H1 (cell line): ENCODE measurements at regions not wholly inside any gene's neighbourhood (a gene's known extent, or its start where the extent isn't known, plus 50 kb on each side); places are given as distances from the start of the nearest gene placed in this dataset.
A peak's percentile ranks its signal among the peaks of the same experiment; 100 is the strongest.

Source experiments
- CTCF ChIA-PET: fragments of 300-600 bp; sonication (Branson Sonifier 250); formaldehyde crosslinking; loops from one replicate; lab custom pipeline; 2021; ENCODE audit not compliant: partially characterized antibody; lab: Charles Lee
- POLR2A ChIA-PET: fragments of 300-600 bp; sonication (Branson Sonifier 250); formaldehyde crosslinking; loops from one replicate; lab custom pipeline; 2021; ENCODE audit warnings: inconsistent platforms; ENCODE audit not compliant: partially characterized antibody; lab: Charles Lee
- DNase-seq, 2 experiments: peaks; one replicate each; pipeline versions ENCODE4 v3.0.0 to v3.0.0-alpha.2; 2010 to 2022; ENCODE audit warnings: low spot score in 2 of 2, low read depth in 1 of 2, mixed read lengths in 1 of 2
- FAIRE-seq: peaks from 2 replicates; lab custom pipeline; 2011; peaks lifted over from hg19 to GRCh38; lab: Jason Lieb, UNC
- H2AFZ ChIP-seq: 2 replicates; pipeline ENCODE4 v1.8.1; 2012; ENCODE audit warnings: low read length, inconsistent platforms
- H2AK5ac ChIP-seq: 2 replicates; pipeline ENCODE4 v1.6.1; 2013; ENCODE audit warnings: low read depth, low read length
- H2BK120ac ChIP-seq: replicated peaks from 2 replicates; pipeline ENCODE3; 2013; ENCODE audit warnings: low read depth, low read length, inconsistent platforms
- H2BK12ac ChIP-seq: 2 replicates; pipeline ENCODE4 v1.6.1; 2013; ENCODE audit warnings: low read depth, low read length
- H2BK15ac ChIP-seq: 2 replicates; pipeline ENCODE4 v1.6.1; 2013; ENCODE audit warnings: low read length
- H2BK20ac ChIP-seq: 2 replicates; pipeline ENCODE4 v1.6.1; 2013; ENCODE audit warnings: low read length
- H2BK5ac ChIP-seq: 2 replicates; pipeline ENCODE4 v1.6.1; 2013; ENCODE audit warnings: low read depth, low read length
- H3K14ac ChIP-seq: 2 replicates; pipeline ENCODE4 v1.6.1; 2013; ENCODE audit warnings: inconsistent platforms; ENCODE audit not compliant: insufficient read length
- H3K18ac ChIP-seq: 2 replicates; pipeline ENCODE4 v1.6.1; 2013; ENCODE audit warnings: low read length; ENCODE audit errors: extremely low read depth
- H3K23ac ChIP-seq: 2 replicates; pipeline ENCODE4 v1.6.1; 2013; ENCODE audit warnings: inconsistent platforms; ENCODE audit not compliant: insufficient read length
- H3K23me2 ChIP-seq: 2 replicates; pipeline ENCODE4 v1.6.1; 2013; ENCODE audit warnings: low read depth, low read length
- H3K27ac ChIP-seq: 2 replicates; pipeline ENCODE4 v1.6.1; 2011; ENCODE audit warnings: low read depth, low read length, inconsistent platforms
- H3K27me3 ChIP-seq, 4 experiments: replicated peaks in 1 of 4; 1 replicate in 1 of 4; 2 replicates in 3 of 4; pipeline versions ENCODE4 v1.6.1 to v1.8.1; 2011 to 2013; ENCODE audit warnings: low read length in 3 of 4, mild to moderate bottlenecking in 3 of 4, inconsistent platforms in 2 of 4, mixed read lengths in 2 of 4, moderate library complexity in 1 of 4; ENCODE audit not compliant: control insufficient read depth in 3 of 4, insufficient read depth in 3 of 4; ENCODE audit errors: extremely low read depth in 1 of 4
- H3K36me3 ChIP-seq, 4 experiments: 2 replicates each; pipeline versions ENCODE4 v1.6.1 to v1.8.1; 2011 to 2013; ENCODE audit warnings: mild to moderate bottlenecking in 4 of 4, low read length in 3 of 4, moderate library complexity in 2 of 4, control low read depth in 1 of 4, inconsistent platforms in 1 of 4; ENCODE audit not compliant: insufficient read depth in 4 of 4, control insufficient read depth in 2 of 4
- H3K4ac ChIP-seq: replicated peaks from 2 replicates; pipeline ENCODE3; 2013; ENCODE audit warnings: low read length, low read depth, mixed read lengths, inconsistent platforms; ENCODE audit not compliant: insufficient read length
- H3K4me1 ChIP-seq, 4 experiments: replicated peaks in 1 of 4; 1 replicate in 1 of 4; 2 replicates in 3 of 4; pipeline versions ENCODE4 v1.6.1 to v1.8.1; 2011 to 2013; ENCODE audit warnings: low read length in 3 of 4, inconsistent platforms in 2 of 4, mixed read lengths in 1 of 4; ENCODE audit not compliant: insufficient read depth in 4 of 4, control insufficient read depth in 3 of 4
- H3K4me2 ChIP-seq, 2 experiments: 2 replicates each; pipeline versions ENCODE4 v1.6.1 to v1.8.1; 2011 to 2013; ENCODE audit warnings: low read depth in 2 of 2, low read length in 2 of 2, control low read depth in 1 of 2, inconsistent platforms in 1 of 2, mild to moderate bottlenecking in 1 of 2; ENCODE audit not compliant: insufficient read depth in 1 of 2
- H3K4me3 ChIP-seq, 4 experiments: fragments of 200-600, 300-600 bp in 1 of 4; sonication (generic), shearing (Covaris generic), sonication (Bioruptor Twin) in 1 of 4; 2 replicates each; pipeline versions ENCODE4 v1.5.1 to v1.8.1; 2011 to 2016; ENCODE audit warnings: low read length in 4 of 4, low read depth in 3 of 4, control low read depth in 2 of 4, inconsistent platforms in 2 of 4, mild to moderate bottlenecking in 2 of 4, mixed read lengths in 1 of 4, moderate library complexity in 1 of 4; ENCODE audit not compliant: insufficient read depth in 2 of 4; ENCODE audit errors: extremely low read depth in 1 of 4
- H3K56ac ChIP-seq: replicated peaks from 2 replicates; pipeline ENCODE3; 2013; ENCODE audit warnings: low read depth, mild to moderate bottlenecking, mixed read lengths, low read length, inconsistent platforms; ENCODE audit not compliant: insufficient read length
- H3K79me1 ChIP-seq: 2 replicates; pipeline ENCODE4 v1.6.1; 2013; ENCODE audit warnings: low read depth, low read length, control low read depth
- H3K79me2 ChIP-seq, 2 experiments: 2 replicates each; pipeline versions ENCODE4 v1.6.1 to v1.8.1; 2012 to 2013; ENCODE audit warnings: low read length in 2 of 2, mild to moderate bottlenecking in 2 of 2, inconsistent platforms in 1 of 2; ENCODE audit not compliant: insufficient read depth in 2 of 2, control insufficient read depth in 1 of 2
- H3K9ac ChIP-seq, 4 experiments: replicated peaks in 1 of 4; 1 replicate in 1 of 4; 2 replicates in 3 of 4; pipeline versions ENCODE4 v1.6.1 to v1.8.1; 2011 to 2013; ENCODE audit warnings: low read depth in 3 of 4, low read length in 3 of 4, control low read depth in 2 of 4, mild to moderate bottlenecking in 2 of 4, moderate library complexity in 2 of 4, inconsistent platforms in 1 of 4; ENCODE audit errors: extremely low read depth in 1 of 4
- H3K9me3 ChIP-seq, 2 experiments: 2 replicates each; pipeline versions ENCODE4 v1.6.1 to v1.8.1; 2012 to 2013; ENCODE audit warnings: mild to moderate bottlenecking in 2 of 2, moderate library complexity in 2 of 2, control low read depth in 1 of 2, inconsistent platforms in 1 of 2, low read depth in 1 of 2, low read length in 1 of 2, mixed read lengths in 1 of 2; ENCODE audit not compliant: insufficient read depth in 2 of 2
- H4K20me1 ChIP-seq, 2 experiments: replicated peaks in 1 of 2; 2 replicates each; pipeline versions ENCODE3 to v1.8.1; 2011 to 2013; ENCODE audit warnings: inconsistent platforms in 2 of 2, low read length in 2 of 2, mild to moderate bottlenecking in 1 of 2; ENCODE audit not compliant: insufficient read depth in 2 of 2, control insufficient read depth in 1 of 2
- H4K5ac ChIP-seq: 2 replicates; pipeline ENCODE4 v1.6.1; 2013; ENCODE audit warnings: low read length, low read depth, mixed read lengths, inconsistent platforms; ENCODE audit not compliant: insufficient read length
- H4K8ac ChIP-seq: 2 replicates; pipeline ENCODE4 v1.8.0; 2013; ENCODE audit warnings: mild to moderate bottlenecking, moderate library complexity, low read length, inconsistent platforms; ENCODE audit not compliant: insufficient read depth; ENCODE audit errors: extremely low read depth
- H4K91ac ChIP-seq: replicated peaks from 2 replicates; pipeline ENCODE3; 2013; ENCODE audit warnings: low read length, mixed read lengths, inconsistent platforms; ENCODE audit not compliant: insufficient read length
- BACH1 ChIP-seq: IDR thresholded peaks from 2 replicates; pipeline ENCODE4 v1.6.1; 2012; ENCODE audit warnings: low read length, improper control_type of control experiment
- BRCA1 ChIP-seq: IDR thresholded peaks from 2 replicates; pipeline ENCODE4 v1.6.1; 2012; ENCODE audit warnings: low read depth, low read length, improper control_type of control experiment
- CBX5 ChIP-seq: fragments of 300-800, 300-1000 bp; sonication (generic); IDR thresholded peaks from 2 replicates; pipeline ENCODE4 v1.7.1; 2016; ENCODE audit warnings: antibody characterized with exemption, low read length, low read depth
- EGR1 ChIP-seq: IDR thresholded peaks from 2 replicates; pipeline ENCODE4 v1.6.1; 2011; ENCODE audit warnings: low read depth, low read length, borderline replicate concordance
- EP300 ChIP-seq, 2 experiments: IDR thresholded peaks; 1 replicate in 1 of 2; 2 replicates in 1 of 2; pipeline ENCODE4 v1.6.1; 2011 to 2012; ENCODE audit warnings: low read depth in 2 of 2, low read length in 2 of 2, mild to moderate bottlenecking in 2 of 2, borderline replicate concordance in 1 of 2, inconsistent platforms in 1 of 2, moderate library complexity in 1 of 2
- FOSL1 ChIP-seq: IDR thresholded peaks from 2 replicates; pipeline ENCODE4 v1.6.1; 2011; ENCODE audit warnings: mild to moderate bottlenecking, low read depth, low read length, moderate library complexity; ENCODE audit not compliant: insufficient read depth
- JUN ChIP-seq: IDR thresholded peaks from 2 replicates; pipeline ENCODE4 v1.6.1; 2011; ENCODE audit warnings: low read depth, mild to moderate bottlenecking, improper control_type of control experiment, low read length
- KDM4A ChIP-seq: IDR thresholded peaks from one replicate; pipeline ENCODE4 v1.7.1; 2012; ENCODE audit warnings: low read depth, mild to moderate bottlenecking, moderate library complexity, low read length, inconsistent platforms; ENCODE audit not compliant: severe bottlenecking
- RAD21 ChIP-seq, 2 experiments: IDR thresholded peaks in 1 of 2; conservative IDR thresholded peaks in 1 of 2; 2 replicates each; pipeline ENCODE4 v1.6.1; 2011; ENCODE audit warnings: low read depth in 2 of 2, low read length in 2 of 2, improper control_type of control experiment in 1 of 2, inconsistent platforms in 1 of 2, mild to moderate bottlenecking in 1 of 2, moderate library complexity in 1 of 2
- RXRA ChIP-seq: IDR thresholded peaks from 2 replicates; pipeline ENCODE4 v1.6.1; 2011; ENCODE audit warnings: low read depth, mild to moderate bottlenecking, low read length, moderate library complexity; ENCODE audit not compliant: insufficient read depth
- SAP30 ChIP-seq: fragments of 300-600 bp; sonication (generic); IDR thresholded peaks from 2 replicates; pipeline ENCODE4 v1.7.1; 2012; ENCODE audit warnings: low read length, moderate library complexity, mild to moderate bottlenecking, inconsistent platforms; ENCODE audit not compliant: insufficient read depth, insufficient replicate concordance
- SP2 ChIP-seq: IDR thresholded peaks from 2 replicates; pipeline ENCODE4 v1.6.1; 2012; ENCODE audit warnings: mild to moderate bottlenecking, low read length, inconsistent platforms
- YY1 ChIP-seq: IDR thresholded peaks from 2 replicates; pipeline ENCODE4 v1.6.1; 2011; ENCODE audit warnings: low read depth, mild to moderate bottlenecking, low read length
- WGBS, 2 experiments: shearing (Covaris generic) in 1 of 2; methylation state at CpG; one replicate each; pipeline versions ENCODE4 v1.1.6 to v1.1.7; 2013 to 2015; ENCODE audit warnings: low lambda C conversion rate in 2 of 2, mixed read lengths in 2 of 2, inconsistent platforms in 1 of 2, low coverage in 1 of 2, missing lambda C conversion rate in 1 of 2; ENCODE audit not compliant: insufficient replicate concordance in 2 of 2, insufficient coverage in 1 of 2, insufficient read length in 1 of 2; ENCODE audit errors: extremely low coverage in 1 of 2, missing lambda C conversion rate in 1 of 2; 5-methylcytosine and 5-hydroxymethylcytosine counted together

DNA sequence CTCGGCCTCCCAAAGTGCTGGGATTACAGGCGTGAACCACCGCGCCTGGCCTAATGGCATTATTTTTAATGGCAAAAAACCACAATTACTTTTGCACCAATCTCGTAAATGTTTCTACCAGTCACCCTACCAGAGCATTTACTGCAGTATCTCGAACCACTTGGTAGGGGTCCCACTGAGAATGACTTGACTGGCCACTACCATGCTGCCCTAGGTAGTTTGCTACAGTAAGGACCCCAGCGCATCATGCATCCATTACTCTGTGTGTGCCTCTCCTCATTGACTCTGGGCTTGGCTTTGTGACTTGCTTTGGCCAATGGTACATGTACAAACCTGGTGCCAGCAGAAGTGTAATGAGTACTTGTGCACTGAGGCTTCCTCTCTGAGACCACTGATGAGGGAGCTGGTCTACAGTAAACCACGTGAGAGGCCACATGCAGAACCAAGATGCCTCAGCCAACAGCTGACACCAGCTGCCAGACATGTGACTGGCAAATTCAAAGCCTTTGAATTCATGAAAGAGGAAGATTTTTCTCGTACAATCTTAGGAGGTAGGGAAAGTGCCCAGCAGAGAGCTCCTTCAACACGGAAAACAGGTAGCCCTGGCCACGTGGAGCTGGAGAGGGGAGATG, 421.7 kb upstream of the C16orf82 start:
- Histone ChIP-seq H2BK120ac (peak overlapping the region; percentile 13), H3K9me3 (no peaks in the 10 kb centered on the region), H3K4ac (peak overlapping the region; percentile 59), H2BK15ac (no peak overlapping the region), H2BK20ac (0 out of 2 replicates have a peak overlapping the region, but pooled peaks have one; percentile 3), H3K36me3 (no peaks in the 10 kb centered on the region), H4K8ac (no peak overlapping the region), H3K79me1 (no peaks in the 10 kb centered on the region), H2AK5ac (peak overlapping the region; percentile 10; the same call in 1 of the 2 replicates), H3K56ac (no peak overlapping the region), H4K5ac (no peak overlapping the region), H3K27me3 (no peaks in the 10 kb centered on the region), H4K20me1 (no peaks in the 10 kb centered on the region), H2BK12ac (0 out of 2 replicates have a peak overlapping the region, but pooled peaks have one; percentile 55), H3K14ac (no peak overlapping the region), H3K79me2 (no peaks in the 10 kb centered on the region), H3K9ac (no peak overlapping the region), H3K4me2 (no peak overlapping the region), H3K18ac (no peak overlapping the region), H3K4me1 (no peaks in the 10 kb centered on the region; a peak in 1 of 7 replicates), H2BK5ac (0 out of 2 replicates have a peak overlapping the region, but pooled peaks have one; percentile 54), H3K23ac (no peak overlapping the region), H3K4me3 (no peak overlapping the region), H4K91ac (peak overlapping the region; percentile 12), H2AFZ (no peak overlapping the region), H3K23me2 (no peaks in the 10 kb centered on the region), H3K27ac (no peak overlapping the region)
- DNase-seq (no peak), FAIRE-seq (no peak)
- POLR2A ChIA-PET: interaction anchor here (0.6 kb wide), 1 partner anchor 850 kb away, joined by 4 read pairs; no protein-coding TSS in a partner anchor
- CTCF ChIA-PET: interaction anchor here (0.6 to 2.9 kb wide), 59 partner anchors 10 to 1369 kb away, joined by 3 to 14 read pairs (median 3); no protein-coding TSS in a partner anchor
- WGBS, 2 experiments: 90% methylated on average over 11 of the region's 11 CpGs; no CpG with 5 or more reads in 1 of the 2 experiments
- no peak for TF ChIP-seq EP300 (IDR thresholded peaks at IDR 0.05; ENCODE audit: borderline replicate concordance in 1 of 2, low read depth in 2 of 2, low read length in 2 of 2)
- no peak for TF ChIP-seq RXRA
- no peak for TF ChIP-seq JUN
- TF ChIP-seq CBX5: no peak
- no peak for TF ChIP-seq SP2
- no peak for TF ChIP-seq RAD21 (IDR thresholded peaks at IDR 0.05 in 1 of 2, conservative IDR thresholded peaks at IDR 0.05 in 1 of 2; ENCODE audit: low read depth in 2 of 2, low read length in 2 of 2)
- TF ChIP-seq SAP30: no peak
- TF ChIP-seq BRCA1: no peak
- no peak for TF ChIP-seq EGR1
- TF ChIP-seq FOSL1: no peak
- no peak for TF ChIP-seq YY1
- no peak for TF ChIP-seq KDM4A
- TF ChIP-seq BACH1: no peak
